ENCODE measurements at regions not wholly inside any gene's neighbourhood (a gene's known extent, or its start where the extent isn't known, plus 50 kb on each side); places are given as distances from the start of the nearest gene placed in this dataset.

- TF ChIP-seq CTCF (IDR thresholded peaks at IDR 0.05) (no peak), POLR2A (IDR thresholded peaks at IDR 0.05) (no peak)
Measured at GRCh38 chr5:133897431-133897830, 71.0 kb downstream of the C5orf15 start.

All from prostate gland (tissue), 2 donors.